Sigmoid colon (tissue), 6 donors: ENCODE measurements at regions not wholly inside any gene's neighbourhood (a gene's known extent, or its start where the extent isn't known, plus 50 kb on each side); places are given as distances from the start of the nearest gene placed in this dataset.

Experiments used
- DNase-seq: peaks from one replicate; pipeline ENCODE4 v3.0.0-alpha.2; 2019
- H3K27ac ChIP-seq, 4 donors: fragments of 200-600 bp; sonication (generic); one replicate each; pipeline ENCODE4 v1.5.1; 2016 to 2019; ENCODE audit warnings: mild to moderate bottlenecking in 1 of 4
- H3K27me3 ChIP-seq, 3 donors: fragments of 200-600 bp; sonication (generic); one replicate each; pipeline ENCODE4 v1.5.1; 2019; ENCODE audit warnings: mild to moderate bottlenecking in 1 of 3
- H3K36me3 ChIP-seq, 4 donors: fragments of 200-600 bp; sonication (generic); one replicate each; pipeline ENCODE4 v1.5.1; 2016 to 2019
- H3K4me1 ChIP-seq, 4 donors: fragments of 200-600 bp; sonication (generic); one replicate each; pipeline ENCODE4 v1.5.1; 2017 to 2019
- H3K4me3 ChIP-seq, 4 donors: fragments of 200-600 bp; sonication (generic); one replicate each; pipeline ENCODE4 v1.5.1; 2017 to 2019; ENCODE audit warnings: mild to moderate bottlenecking in 2 of 4, moderate library complexity in 1 of 4
- H3K9me3 ChIP-seq, 4 donors: fragments of 200-600 bp in 3 of 4; sonication (generic) in 3 of 4; one replicate each; pipeline versions ENCODE4 v1.5.1 to v1.6.1; 2013 to 2019
- EP300 ChIP-seq, 4 donors: sonication (generic); formaldehyde crosslinking; IDR thresholded peaks; one replicate each; pipeline ENCODE4 v1.6.1; 2017; ENCODE audit warnings: antibody characterized with exemption in 4 of 4
- POLR2A ChIP-seq, 2 donors: fragments of 450-650 bp; IDR thresholded peaks; one replicate each; pipeline ENCODE4 v1.6.1; 2016; ENCODE audit warnings: antibody characterized with exemption in 2 of 2, mild to moderate bottlenecking in 2 of 2, moderate library complexity in 2 of 2
- POLR2AphosphoS5 ChIP-seq, 4 donors: sonication (generic); formaldehyde crosslinking; IDR thresholded peaks; one replicate each; pipeline ENCODE4 v1.6.1; 2017; ENCODE audit warnings: antibody characterized with exemption in 4 of 4
- WGBS, 2 donors: extraction: QIAGEN DNeasy Blood & Tissue Kit; methylation state at CpG; one replicate each; pipeline ENCODE4 v1.1.7; 2013; 5-methylcytosine and 5-hydroxymethylcytosine counted together
- intact Hi-C: fragments of 100-400 bp; cut with DNase I; formaldehyde crosslinking; loops from one replicate; pipeline ENCODE4 v1.15.1; 2023
- TF ChIP-seq, protein P1 (sequence below), 4 experiments: fragments of 450-650 bp in 3 of 4; fragments of 200-600 bp in 1 of 4; IDR thresholded peaks; one replicate each; pipeline ENCODE4 v1.5.1; 2016 to 2019; ENCODE audit warnings: antibody characterized with exemption in 4 of 4, mild to moderate bottlenecking in 3 of 4, moderate library complexity in 2 of 4
- donor health status: healthy with polysubstance abuse.
- donor health status: healthy.

- no peak for DNase-seq
- WGBS, 2 donors = 65 to 69% methylated on average over 3 of the region's 3 CpGs
- Histone ChIP-seq H3K4me1 (no peaks in the 10 kb centered on the region), H3K27me3 (no peaks in the 10 kb centered on the region), H3K9me3 (no peaks in the 10 kb centered on the region), H3K27ac (no peak overlapping the region), H3K4me3 (no peak overlapping the region), H3K36me3 (no peaks in the 10 kb centered on the region)
- TF ChIP-seq POLR2AphosphoS5 (IDR thresholded peaks at IDR 0.05) (no peak), EP300 (IDR thresholded peaks at IDR 0.05) (no peak), POLR2A (IDR thresholded peaks at IDR 0.05) (no peak)
- TF ChIP-seq, protein P1, sequence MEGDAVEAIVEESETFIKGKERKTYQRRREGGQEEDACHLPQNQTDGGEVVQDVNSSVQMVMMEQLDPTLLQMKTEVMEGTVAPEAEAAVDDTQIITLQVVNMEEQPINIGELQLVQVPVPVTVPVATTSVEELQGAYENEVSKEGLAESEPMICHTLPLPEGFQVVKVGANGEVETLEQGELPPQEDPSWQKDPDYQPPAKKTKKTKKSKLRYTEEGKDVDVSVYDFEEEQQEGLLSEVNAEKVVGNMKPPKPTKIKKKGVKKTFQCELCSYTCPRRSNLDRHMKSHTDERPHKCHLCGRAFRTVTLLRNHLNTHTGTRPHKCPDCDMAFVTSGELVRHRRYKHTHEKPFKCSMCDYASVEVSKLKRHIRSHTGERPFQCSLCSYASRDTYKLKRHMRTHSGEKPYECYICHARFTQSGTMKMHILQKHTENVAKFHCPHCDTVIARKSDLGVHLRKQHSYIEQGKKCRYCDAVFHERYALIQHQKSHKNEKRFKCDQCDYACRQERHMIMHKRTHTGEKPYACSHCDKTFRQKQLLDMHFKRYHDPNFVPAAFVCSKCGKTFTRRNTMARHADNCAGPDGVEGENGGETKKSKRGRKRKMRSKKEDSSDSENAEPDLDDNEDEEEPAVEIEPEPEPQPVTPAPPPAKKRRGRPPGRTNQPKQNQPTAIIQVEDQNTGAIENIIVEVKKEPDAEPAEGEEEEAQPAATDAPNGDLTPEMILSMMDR (IDR thresholded peaks at IDR 0.05) = no peak
- intact Hi-C loops = no loop called here
These were observed 153.2 kb downstream of the SH3BGRL2 start for GRCh38 chr6:79784395-79784753.

GRCh38 chr6:79783670-79784394 is 152.7 kb downstream of the SH3BGRL2 start:
- H3K27me3 ChIP-seq = no peaks in the 10 kb centered on the region
- H3K4me3 ChIP-seq = no peak overlapping the region
- intact Hi-C loops = no loop called here
- no peak for DNase-seq
- no peaks in the 10 kb centered on the region for H3K4me1 ChIP-seq
- H3K36me3 ChIP-seq = no peaks in the 10 kb centered on the region
- H3K9me3 ChIP-seq = no peaks in the 10 kb centered on the region
- no peak overlapping the region for H3K27ac ChIP-seq
- no peak for TF ChIP-seq EP300 (IDR thresholded peaks at IDR 0.05)
- TF ChIP-seq, protein P1 (IDR thresholded peaks at IDR 0.05) = no peak
- no peak for TF ChIP-seq POLR2A (IDR thresholded peaks at IDR 0.05)
- no peak for TF ChIP-seq POLR2AphosphoS5 (IDR thresholded peaks at IDR 0.05)
- 67 to 82% methylated on average over 4 of the region's 4 CpGs for WGBS, 2 donors

- H3K27ac ChIP-seq = no peak overlapping the region
- 80 to 83% methylated on average over 5 of the region's 5 CpGs for WGBS, 2 donors
- DNase-seq = no peak
- H3K4me3 ChIP-seq = no peak overlapping the region
- no peaks in the 10 kb centered on the region for H3K9me3 ChIP-seq
- peaks cover 0 to 4% (median 1%) of the 10 kb centered on the region in 4 donors for H3K4me1 ChIP-seq
- TF ChIP-seq, protein P1 (IDR thresholded peaks at IDR 0.05) = no peak
- TF ChIP-seq POLR2AphosphoS5 (IDR thresholded peaks at IDR 0.05) (no peak), POLR2A (IDR thresholded peaks at IDR 0.05) (no peak), EP300 (IDR thresholded peaks at IDR 0.05) (no peak)
- intact Hi-C loops = no loop called here
- no peaks in the 10 kb centered on the region for H3K27me3 ChIP-seq
- no peaks in the 10 kb centered on the region for H3K36me3 ChIP-seq
These were observed 151.9 kb downstream of the SH3BGRL2 start for GRCh38 chr6:79782792-79783580.

DNA sequence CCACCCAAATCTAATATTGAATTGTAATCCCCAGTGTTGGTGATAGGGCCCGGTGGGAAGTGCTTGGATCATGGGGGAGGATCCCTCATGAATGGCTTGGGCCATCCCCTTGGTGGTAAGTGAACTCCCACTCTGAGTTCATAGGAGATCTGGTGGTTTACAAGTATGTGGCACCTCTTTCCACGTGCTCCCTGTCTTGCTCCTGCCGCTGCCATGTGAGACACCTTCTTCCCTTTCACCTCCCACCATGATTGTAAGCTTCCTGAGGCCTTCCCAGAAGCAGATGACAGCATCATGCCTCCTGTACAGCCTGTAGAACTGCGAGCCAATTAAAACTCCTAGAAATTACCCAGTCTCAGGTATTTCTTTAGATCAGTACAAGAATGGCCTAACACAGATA is 150.8 kb downstream of the SH3BGRL2 start:
- H3K9me3 ChIP-seq = no peaks in the 10 kb centered on the region
- H3K27ac ChIP-seq = no peak overlapping the region
- H3K4me1 ChIP-seq = peaks cover 0 to 9% (median 3%) of the 10 kb centered on the region in 4 donors
- DNase-seq = no peak
- no peak overlapping the region for H3K4me3 ChIP-seq
- 91 to 92% methylated on average over 4 of the region's 4 CpGs for WGBS, 2 donors
- intact Hi-C loops = no loop called here
- H3K27me3 ChIP-seq = no peaks in the 10 kb centered on the region
- TF ChIP-seq EP300 (IDR thresholded peaks at IDR 0.05) = no peak
- no peak for TF ChIP-seq POLR2A (IDR thresholded peaks at IDR 0.05)
- TF ChIP-seq POLR2AphosphoS5 (IDR thresholded peaks at IDR 0.05) = no peak
- TF ChIP-seq, protein P1 (IDR thresholded peaks at IDR 0.05) = no peak
- no peaks in the 10 kb centered on the region for H3K36me3 ChIP-seq
